SK-N-SH (cell line): ENCODE measurements at regions not wholly inside any gene's neighbourhood (a gene's known extent, or its start where the extent isn't known, plus 50 kb on each side); places are given as distances from the start of the nearest gene placed in this dataset.

Source experiments
- CTCF ChIA-PET: fragments of 300-600, 350-600 bp; formaldehyde crosslinking; extraction: SDS; loops from one replicate; lab custom pipeline; 2021; lab: Yijun Ruan, JAX
- POLR2A ChIA-PET: fragments of 350-600 bp; sonication (Branson Sonifier 250); formaldehyde crosslinking; extraction: SDS; loops from one replicate; lab custom pipeline; 2020; ENCODE audit warnings: antibody characterized with exemption, inconsistent platforms; lab: Yijun Ruan, JAX
- DNase-seq: peaks from one replicate; pipeline ENCODE4 v3.0.0; 2012
- H2AFZ ChIP-seq: fragments of 200-600 bp; sonication (generic); 2 replicates; pipeline ENCODE4 v1.8.1; 2016; ENCODE audit warnings: antibody characterized with exemption, mild to moderate bottlenecking, low read depth
- H3F3A ChIP-seq: fragments of 200-600 bp; sonication (generic); replicated peaks from 2 replicates; pipeline ENCODE3; 2016; ENCODE audit warnings: antibody characterized with exemption, mild to moderate bottlenecking; ENCODE audit not compliant: insufficient read depth
- H3K27ac ChIP-seq, 2 experiments: fragments of 200-500 bp in 1 of 2; fragments of 200-600 bp in 1 of 2; sonication (Bioruptor generic) in 1 of 2; sonication (generic), shearing (Covaris generic) in 1 of 2; 2 replicates each; pipeline versions ENCODE4 v1.5.1 to v1.6.1; 2014 to 2016; ENCODE audit warnings: low read depth in 2 of 2, inconsistent platforms in 1 of 2, low read length in 1 of 2, mild to moderate bottlenecking in 1 of 2, mixed read lengths in 1 of 2
- H3K27me3 ChIP-seq: fragments of 200-600 bp; sonication (generic), shearing (Covaris generic); 2 replicates; pipeline ENCODE4 v1.6.1; 2016; ENCODE audit warnings: mixed run types; ENCODE audit not compliant: insufficient read depth
- H3K36me3 ChIP-seq, 2 experiments: fragments of 200-500 bp in 1 of 2; fragments of 200-600 bp in 1 of 2; sonication (Bioruptor generic) in 1 of 2; sonication (generic) in 1 of 2; replicated peaks in 1 of 2; 2 replicates each; pipeline versions ENCODE3 to v1.5.1; 2014 to 2016; ENCODE audit warnings: low read length in 1 of 2, mild to moderate bottlenecking in 1 of 2; ENCODE audit not compliant: insufficient read depth in 2 of 2, control insufficient read depth in 1 of 2
- H3K4me1 ChIP-seq, 2 experiments: fragments of 200-500 bp in 1 of 2; fragments of 200-600 bp in 1 of 2; sonication (Bioruptor generic) in 1 of 2; sonication (generic), shearing (Covaris generic) in 1 of 2; 2 replicates each; pipeline versions ENCODE4 v1.5.1 to v1.6.1; 2014 to 2016; ENCODE audit warnings: low read depth in 1 of 2, low read length in 1 of 2, mixed run types in 1 of 2; ENCODE audit not compliant: insufficient read depth in 2 of 2, control insufficient read depth in 1 of 2
- H3K4me2 ChIP-seq: fragments of 200-600 bp; sonication (generic), shearing (Covaris generic); 2 replicates; pipeline ENCODE4 v1.6.1; 2017; ENCODE audit warnings: mixed run types
- H3K4me3 ChIP-seq, 2 experiments: fragments of 200-500 bp in 1 of 2; fragments of 200-600 bp in 1 of 2; sonication (Bioruptor generic) in 1 of 2; sonication (generic), shearing (Covaris generic) in 1 of 2; 2 replicates each; pipeline versions ENCODE4 v1.5.1 to v1.8.1; 2014 to 2016; ENCODE audit warnings: low read depth in 2 of 2, inconsistent platforms in 1 of 2, low read length in 1 of 2, mild to moderate bottlenecking in 1 of 2, mixed read lengths in 1 of 2, moderate library complexity in 1 of 2
- H3K79me2 ChIP-seq: fragments of 200-600 bp; sonication (generic); 2 replicates; pipeline ENCODE4 v1.8.1; 2017; ENCODE audit warnings: mild to moderate bottlenecking; ENCODE audit not compliant: insufficient read depth
- H3K9ac ChIP-seq: fragments of 200-600 bp; sonication (generic); 2 replicates; pipeline ENCODE4 v1.6.1; 2017; ENCODE audit warnings: mixed run types
- H3K9me2 ChIP-seq: fragments of 200-600 bp; sonication (generic); 2 replicates; pipeline ENCODE4 v1.6.1; 2017; ENCODE audit warnings: mixed run types
- H3K9me3 ChIP-seq: fragments of 200-600 bp; sonication (generic); 2 replicates; pipeline ENCODE4 v1.6.1; 2017; ENCODE audit warnings: mixed run types, mild to moderate bottlenecking, moderate library complexity
- H4K20me1 ChIP-seq: fragments of 200-600 bp; sonication (generic); 2 replicates; pipeline ENCODE4 v1.6.1; 2017; ENCODE audit warnings: mild to moderate bottlenecking, mixed run types; ENCODE audit not compliant: insufficient read depth
- ELF1 ChIP-seq: IDR thresholded peaks from 2 replicates; pipeline ENCODE4 v1.4.0; 2012
- EZH2phosphoT487 ChIP-seq: fragments of 200-600 bp; sonication (generic); IDR thresholded peaks from 2 replicates; pipeline ENCODE4 v1.6.1; 2017; ENCODE audit warnings: low read depth, mixed run types, mild to moderate bottlenecking, antibody characterized with exemption, moderate library complexity, borderline replicate concordance
- FOXJ3 ChIP-seq: sonication (generic); formaldehyde crosslinking; IDR thresholded peaks from 2 replicates; pipeline ENCODE4 v1.5.1; 2020; ENCODE audit warnings: mild to moderate bottlenecking, missing genetic modification reagents
- FOXM1 ChIP-seq: IDR thresholded peaks from 2 replicates; pipeline ENCODE4 v1.4.0; 2012; ENCODE audit warnings: low read depth, mild to moderate bottlenecking
- MEF2A ChIP-seq: IDR thresholded peaks from 2 replicates; pipeline ENCODE4 v1.4.0; 2012; ENCODE audit warnings: low read depth, borderline replicate concordance
- NRF1 ChIP-seq: IDR thresholded peaks from 2 replicates; pipeline ENCODE4 v1.6.1; 2012; ENCODE audit warnings: low read depth, mild to moderate bottlenecking, low read length
- PBX3 ChIP-seq: IDR thresholded peaks from 2 replicates; pipeline ENCODE4; 2012
- POLR2AphosphoS5 ChIP-seq: IDR thresholded peaks from 2 replicates; pipeline ENCODE4 v1.6.1; 2012; ENCODE audit warnings: low read depth, low read length
- RAD21 ChIP-seq: IDR thresholded peaks from 2 replicates; pipeline ENCODE4 v1.6.1; 2012; ENCODE audit warnings: mild to moderate bottlenecking, low read length
- RXRA ChIP-seq: IDR thresholded peaks from 2 replicates; pipeline ENCODE4 v1.4.0; 2012; ENCODE audit warnings: low read depth, mild to moderate bottlenecking, borderline replicate concordance
- SIN3A ChIP-seq: IDR thresholded peaks from 2 replicates; pipeline ENCODE4 v1.6.1; 2012; ENCODE audit warnings: low read depth, mild to moderate bottlenecking, low read length, moderate library complexity, borderline replicate concordance
- SMC3 ChIP-seq: IDR thresholded peaks from 2 replicates; pipeline ENCODE4 v1.6.1; 2012; ENCODE audit warnings: low read depth, low read length, improper control_type of control experiment
- TAF1 ChIP-seq: IDR thresholded peaks from 2 replicates; pipeline ENCODE4 v1.6.1; 2012; ENCODE audit warnings: low read depth, mild to moderate bottlenecking, low read length, moderate library complexity, borderline replicate concordance
- TCF12 ChIP-seq: IDR thresholded peaks from 2 replicates; pipeline ENCODE4 v1.4.0; 2012
- TEAD4 ChIP-seq: IDR thresholded peaks from 2 replicates; pipeline ENCODE4 v1.4.0; 2012; ENCODE audit warnings: mild to moderate bottlenecking, borderline replicate concordance; ENCODE audit not compliant: insufficient read depth
- YY1 ChIP-seq: IDR thresholded peaks from 2 replicates; pipeline ENCODE4 v1.4.0; 2012; ENCODE audit warnings: low read depth, mild to moderate bottlenecking
- ZBTB33 ChIP-seq: IDR thresholded peaks from 2 replicates; pipeline ENCODE4 v1.4.0; 2012; ENCODE audit warnings: low read depth, borderline replicate concordance
- WGBS: methylation state at CpG from one replicate; pipeline ENCODE4 v1.1.6; 2017; ENCODE audit warnings: low lambda C conversion rate; 5-methylcytosine and 5-hydroxymethylcytosine counted together
- TF ChIP-seq, protein P1 (sequence below): fragments of 200-600 bp; sonication (generic); IDR thresholded peaks from 2 replicates; pipeline ENCODE4 v1.6.1; 2017; ENCODE audit warnings: antibody characterized with exemption, mild to moderate bottlenecking, moderate library complexity
- TF ChIP-seq, protein P2 (sequence below): IDR thresholded peaks from 2 replicates; pipeline ENCODE4 v1.4.0; 2012; ENCODE audit warnings: low read depth

DNA sequence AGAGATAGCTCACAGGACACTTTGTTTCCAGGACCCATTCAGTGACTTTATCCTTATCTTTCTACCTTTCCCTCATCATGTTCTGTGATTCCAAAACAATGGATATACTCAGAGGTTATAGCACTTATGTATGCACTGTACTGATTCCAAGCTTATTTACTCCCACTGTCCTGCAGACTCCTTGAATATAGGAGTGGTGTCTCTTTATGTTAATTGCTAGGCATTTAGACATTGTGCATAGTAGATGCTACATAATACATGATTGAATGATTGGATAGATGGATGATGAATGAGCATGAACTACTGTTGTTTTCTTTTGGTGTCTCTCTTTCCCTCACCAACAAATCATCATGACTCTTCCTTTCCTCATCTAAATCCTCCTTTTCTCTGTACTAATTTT, 279.1 kb upstream of the RAG2 start:
- DNase-seq = no peak
- ChIA-PET POLR2A (no interaction called here), CTCF (interaction anchor here (0.6 to 1.4 kb wide), 3 partner anchors 10 to 1885 kb away, joined by 3 to 4 read pairs (median 3); no protein-coding TSS in a partner anchor)
- H3K27ac ChIP-seq = no peak overlapping the region
- H3K36me3 ChIP-seq = no peaks in the 10 kb centered on the region
- no peak overlapping the region for H3K4me2 ChIP-seq
- H3K9me3 ChIP-seq = no peaks in the 10 kb centered on the region
- H3K9ac ChIP-seq = no peak overlapping the region
- no peaks in the 10 kb centered on the region for H4K20me1 ChIP-seq
- H3K4me1 ChIP-seq = peaks cover 0 to 8% of the 10 kb centered on the region in 2 experiments; a peak in 1 of 4 replicates
- no peak overlapping the region for H3K4me3 ChIP-seq
- no peaks in the 10 kb centered on the region for H3K27me3 ChIP-seq
- no peaks in the 10 kb centered on the region for H3K9me2 ChIP-seq
- TF ChIP-seq ELF1 (no peak), RAD21 (no peak), TAF1 (no peak), POLR2AphosphoS5 (no peak), TEAD4 (no peak), SMC3 (no peak), TCF12 (no peak), FOXM1 (no peak), PBX3 (no peak), EZH2phosphoT487 (no peak)
- TF ChIP-seq, protein P1, sequence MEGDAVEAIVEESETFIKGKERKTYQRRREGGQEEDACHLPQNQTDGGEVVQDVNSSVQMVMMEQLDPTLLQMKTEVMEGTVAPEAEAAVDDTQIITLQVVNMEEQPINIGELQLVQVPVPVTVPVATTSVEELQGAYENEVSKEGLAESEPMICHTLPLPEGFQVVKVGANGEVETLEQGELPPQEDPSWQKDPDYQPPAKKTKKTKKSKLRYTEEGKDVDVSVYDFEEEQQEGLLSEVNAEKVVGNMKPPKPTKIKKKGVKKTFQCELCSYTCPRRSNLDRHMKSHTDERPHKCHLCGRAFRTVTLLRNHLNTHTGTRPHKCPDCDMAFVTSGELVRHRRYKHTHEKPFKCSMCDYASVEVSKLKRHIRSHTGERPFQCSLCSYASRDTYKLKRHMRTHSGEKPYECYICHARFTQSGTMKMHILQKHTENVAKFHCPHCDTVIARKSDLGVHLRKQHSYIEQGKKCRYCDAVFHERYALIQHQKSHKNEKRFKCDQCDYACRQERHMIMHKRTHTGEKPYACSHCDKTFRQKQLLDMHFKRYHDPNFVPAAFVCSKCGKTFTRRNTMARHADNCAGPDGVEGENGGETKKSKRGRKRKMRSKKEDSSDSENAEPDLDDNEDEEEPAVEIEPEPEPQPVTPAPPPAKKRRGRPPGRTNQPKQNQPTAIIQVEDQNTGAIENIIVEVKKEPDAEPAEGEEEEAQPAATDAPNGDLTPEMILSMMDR = no peak
- TF ChIP-seq, protein P2, sequence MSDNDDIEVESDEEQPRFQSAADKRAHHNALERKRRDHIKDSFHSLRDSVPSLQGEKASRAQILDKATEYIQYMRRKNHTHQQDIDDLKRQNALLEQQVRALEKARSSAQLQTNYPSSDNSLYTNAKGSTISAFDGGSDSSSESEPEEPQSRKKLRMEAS = no peak
- no peaks in the 10 kb centered on the region for H3K79me2 ChIP-seq
- H2AFZ ChIP-seq = no peak overlapping the region
- H3F3A ChIP-seq = no peaks in the 10 kb centered on the region

- no peak overlapping the region for H3K4me3 ChIP-seq
- no peak overlapping the region for H2AFZ ChIP-seq
- ChIA-PET CTCF (no interaction called here), POLR2A (no interaction called here)
- no peaks in the 10 kb centered on the region for H3F3A ChIP-seq
- TF ChIP-seq RXRA = no peak
- no peak for TF ChIP-seq FOXJ3 (CRISPR knock-in tag)
- no peak for TF ChIP-seq SIN3A
- no peak for TF ChIP-seq ZBTB33
- TF ChIP-seq TCF12 = no peak
- TF ChIP-seq, protein P1 = no peak
- TF ChIP-seq YY1 = no peak
- TF ChIP-seq MEF2A = no peak
- TF ChIP-seq POLR2AphosphoS5 = no peak
- no peak for TF ChIP-seq NRF1
- no peak for TF ChIP-seq PBX3
- no peak overlapping the region for H3K9ac ChIP-seq
- H3K36me3 ChIP-seq = no peaks in the 10 kb centered on the region
- H3K9me3 ChIP-seq = no peaks in the 10 kb centered on the region
- no peak overlapping the region for H3K4me2 ChIP-seq
- no peaks in the 10 kb centered on the region for H3K27me3 ChIP-seq
- H3K4me1 ChIP-seq = peaks cover 0 to 8% of the 10 kb centered on the region in 2 experiments; a peak in 1 of 4 replicates
- no peaks in the 10 kb centered on the region for H3K9me2 ChIP-seq
- no peaks in the 10 kb centered on the region for H3K79me2 ChIP-seq
- H3K27ac ChIP-seq = no peak overlapping the region
- H4K20me1 ChIP-seq = no peaks in the 10 kb centered on the region
- DNase-seq = no peak
- 6% methylated on average over 1 of the region's 1 CpG for WGBS
Observed at GRCh38 chr11:36876266-36876665, 278.2 kb upstream of the RAG2 start.
